ENCODE measurements at regions not wholly inside any gene's neighbourhood (a gene's known extent, or its start where the extent isn't known, plus 50 kb on each side); places are given as distances from the start of the nearest gene placed in this dataset.

- POLR2A ChIA-PET, result no interaction called here
- Histone ChIP-seq H3K36me3 (replicated peaks in 1 of 2; ENCODE audit: control insufficient read depth in 1 of 2, insufficient read depth in 2 of 2, low read length in 1 of 2) (no peaks in the 10 kb centered on the region), H4K20me1 (ENCODE audit: insufficient read depth) (no peaks in the 10 kb centered on the region), H3K4me1 (ENCODE audit: control insufficient read depth in 1 of 2, insufficient read depth in 2 of 2, low read depth in 1 of 2, low read length in 1 of 2) (no peaks in the 10 kb centered on the region), H3F3A (replicated peaks; ENCODE audit: insufficient read depth) (no peaks in the 10 kb centered on the region), H3K9ac (no peak overlapping the region), H2AFZ (ENCODE audit: low read depth) (no peak overlapping the region), H3K4me2 (no peak overlapping the region), H3K27me3 (ENCODE audit: insufficient read depth) (no peaks in the 10 kb centered on the region), H3K79me2 (ENCODE audit: insufficient read depth) (no peaks in the 10 kb centered on the region), H3K9me3 (no peaks in the 10 kb centered on the region), H3K27ac (ENCODE audit: low read depth in 2 of 2, low read length in 1 of 2) (no peak overlapping the region), H3K9me2 (no peaks in the 10 kb centered on the region), H3K4me3 (ENCODE audit: low read depth in 2 of 2, low read length in 1 of 2) (no peak overlapping the region)
- TF ChIP-seq SIN3A (IDR thresholded peaks at IDR 0.05; ENCODE audit: borderline replicate concordance, low read depth, low read length) (no peak), GATA2 (CRISPR knock-in tag; IDR thresholded peaks at IDR 0.05) (no peak), NFIC (IDR thresholded peaks at IDR 0.05; ENCODE audit: borderline replicate concordance) (no peak), TAF1 (IDR thresholded peaks at IDR 0.05; ENCODE audit: borderline replicate concordance, low read depth, low read length) (no peak), TEAD4 (IDR thresholded peaks at IDR 0.05; ENCODE audit: borderline replicate concordance, insufficient read depth) (no peak), MAX (IDR thresholded peaks at IDR 0.05; ENCODE audit: low read depth) (no peak), TCF12 (IDR thresholded peaks at IDR 0.05) (no peak), RAD21 (IDR thresholded peaks at IDR 0.05; ENCODE audit: low read length) (no peak), IRF3 (IDR thresholded peaks at IDR 0.05; ENCODE audit: low read depth, low read length) (no peak)
- no peak for DNase-seq
- WGBS (ENCODE audit: low lambda C conversion rate), result 9% methylated on average over 2 of the region's 2 CpGs
- CTCF ChIA-PET, result interaction anchor here (1.2 kb wide), 1 partner anchor 343 kb away, joined by 4 read pairs; no protein-coding TSS in a partner anchor
Measured at GRCh38 chr10:81042647-81043046, 504.9 kb downstream of the SH2D4B start.

GRCh38 chr10:81065474-81065873 lies 527.8 kb downstream of the SH2D4B start:
- H2AFZ ChIP-seq (ENCODE audit: low read depth), result no peak overlapping the region
- H3K9me2 ChIP-seq, result no peaks in the 10 kb centered on the region

More at GRCh38 chr10:81065474-81065873, 527.8 kb downstream of the SH2D4B start:
- H3F3A ChIP-seq (replicated peaks; ENCODE audit: insufficient read depth), result no peaks in the 10 kb centered on the region
- no peak overlapping the region for H3K27ac ChIP-seq (ENCODE audit: low read depth in 2 of 2, low read length in 1 of 2)
- H3K9ac ChIP-seq, result no peak overlapping the region
- no peaks in the 10 kb centered on the region for H3K79me2 ChIP-seq (ENCODE audit: insufficient read depth)
- no peak overlapping the region for H3K4me2 ChIP-seq
- DNase-seq, result no peak
- WGBS (ENCODE audit: low lambda C conversion rate), result 19% methylated on average over 1 of the region's 1 CpG
- H3K36me3 ChIP-seq (replicated peaks in 1 of 2; ENCODE audit: control insufficient read depth in 1 of 2, insufficient read depth in 2 of 2, low read length in 1 of 2), result no peaks in the 10 kb centered on the region
- H3K4me3 ChIP-seq (ENCODE audit: low read depth in 2 of 2, low read length in 1 of 2), result no peak overlapping the region
- no peaks in the 10 kb centered on the region for H3K4me1 ChIP-seq (ENCODE audit: control insufficient read depth in 1 of 2, insufficient read depth in 2 of 2, low read depth in 1 of 2, low read length in 1 of 2)
- H3K9me3 ChIP-seq, result no peaks in the 10 kb centered on the region
- CTCF ChIA-PET, result no interaction called here
- no peaks in the 10 kb centered on the region for H3K27me3 ChIP-seq (ENCODE audit: insufficient read depth)
- TF ChIP-seq EP300 (IDR thresholded peaks at IDR 0.05; ENCODE audit: borderline replicate concordance in 1 of 2, low read depth in 1 of 2, low read length in 1 of 2), result no peak
- TF ChIP-seq CTCF (IDR thresholded peaks at IDR 0.05), result no peak
- no peak for TF ChIP-seq FOSL2 (IDR thresholded peaks at IDR 0.05; ENCODE audit: borderline replicate concordance, low read depth)
- TF ChIP-seq REST (IDR thresholded peaks at IDR 0.05; ENCODE audit: low read depth, low read length), result no peak
- TF ChIP-seq TEAD4 (IDR thresholded peaks at IDR 0.05; ENCODE audit: borderline replicate concordance, insufficient read depth), result no peak
- TF ChIP-seq MAX (IDR thresholded peaks at IDR 0.05; ENCODE audit: low read depth), result no peak
- TF ChIP-seq GATA2 (CRISPR knock-in tag; IDR thresholded peaks at IDR 0.05), result no peak
- TF ChIP-seq RAD21 (IDR thresholded peaks at IDR 0.05; ENCODE audit: low read length), result no peak
- no peak for TF ChIP-seq JUND (IDR thresholded peaks at IDR 0.05)
- no peak for TF ChIP-seq IRF3 (IDR thresholded peaks at IDR 0.05; ENCODE audit: low read depth, low read length)
- no peak for TF ChIP-seq RFX5 (IDR thresholded peaks at IDR 0.05; ENCODE audit: low read length)
- TF ChIP-seq RXRA (IDR thresholded peaks at IDR 0.05; ENCODE audit: borderline replicate concordance, low read depth), result no peak
- no peak for TF ChIP-seq FOXJ3 (CRISPR knock-in tag; IDR thresholded peaks at IDR 0.05)
- TF ChIP-seq YY1 (IDR thresholded peaks at IDR 0.05; ENCODE audit: low read depth), result no peak
- no peak for TF ChIP-seq GABPA (IDR thresholded peaks at IDR 0.05; ENCODE audit: low read depth)
- TF ChIP-seq NFIC (IDR thresholded peaks at IDR 0.05; ENCODE audit: borderline replicate concordance), result no peak
- POLR2A ChIA-PET, result no interaction called here
- no peaks in the 10 kb centered on the region for H4K20me1 ChIP-seq (ENCODE audit: insufficient read depth)
